Activated CD4-positive, alpha-beta memory T cell treated with anti-CD3 and anti-CD28 coated beads for 36 hours (primary cell): ENCODE measurements at regions not wholly inside any gene's neighbourhood (a gene's known extent, or its start where the extent isn't known, plus 50 kb on each side); places are given as distances from the start of the nearest gene placed in this dataset.

ENCODE experiments used
- CTCF ChIA-PET: fragments of 350-600 bp; sonication (Branson Sonifier 250); formaldehyde crosslinking; loops from one replicate; lab custom pipeline; 2021; ENCODE audit warnings: antibody characterized with exemption, inconsistent platforms; lab: Charles Lee
- POLR2A ChIA-PET: fragments of 350-600 bp; sonication (Branson Sonifier 250); formaldehyde crosslinking; loops from one replicate; lab custom pipeline; 2021; ENCODE audit warnings: antibody characterized with exemption; lab: Charles Lee
- DNase-seq: peaks from one replicate; pipeline ENCODE4 v3.0.0-alpha.2; 2020
- H3K27ac Mint-ChIP-seq: one replicate; pipeline ENCODE4 v1.8.0; 2021; ENCODE audit warnings: mixed read lengths
- H3K27me3 Mint-ChIP-seq: one replicate; pipeline ENCODE4 v1.8.0; 2021; ENCODE audit warnings: mixed read lengths
- H3K36me3 Mint-ChIP-seq: one replicate; pipeline ENCODE4 v1.8.0; 2021; ENCODE audit warnings: mixed read lengths
- H3K4me1 Mint-ChIP-seq: one replicate; pipeline ENCODE4 v1.8.0; 2021; ENCODE audit warnings: low read depth, mixed read lengths
- H3K4me3 Mint-ChIP-seq: one replicate; pipeline ENCODE4 v1.8.0; 2021; ENCODE audit warnings: mild to moderate bottlenecking, mixed read lengths
- H3K9me3 Mint-ChIP-seq: one replicate; pipeline ENCODE4 v1.8.0; 2021; ENCODE audit warnings: mixed read lengths
- intact Hi-C: fragments of 100-400 bp; cut with micrococcal nuclease; formaldehyde crosslinking; loops from one replicate; pipeline ENCODE4 v1.15.1; 2023

DNA sequence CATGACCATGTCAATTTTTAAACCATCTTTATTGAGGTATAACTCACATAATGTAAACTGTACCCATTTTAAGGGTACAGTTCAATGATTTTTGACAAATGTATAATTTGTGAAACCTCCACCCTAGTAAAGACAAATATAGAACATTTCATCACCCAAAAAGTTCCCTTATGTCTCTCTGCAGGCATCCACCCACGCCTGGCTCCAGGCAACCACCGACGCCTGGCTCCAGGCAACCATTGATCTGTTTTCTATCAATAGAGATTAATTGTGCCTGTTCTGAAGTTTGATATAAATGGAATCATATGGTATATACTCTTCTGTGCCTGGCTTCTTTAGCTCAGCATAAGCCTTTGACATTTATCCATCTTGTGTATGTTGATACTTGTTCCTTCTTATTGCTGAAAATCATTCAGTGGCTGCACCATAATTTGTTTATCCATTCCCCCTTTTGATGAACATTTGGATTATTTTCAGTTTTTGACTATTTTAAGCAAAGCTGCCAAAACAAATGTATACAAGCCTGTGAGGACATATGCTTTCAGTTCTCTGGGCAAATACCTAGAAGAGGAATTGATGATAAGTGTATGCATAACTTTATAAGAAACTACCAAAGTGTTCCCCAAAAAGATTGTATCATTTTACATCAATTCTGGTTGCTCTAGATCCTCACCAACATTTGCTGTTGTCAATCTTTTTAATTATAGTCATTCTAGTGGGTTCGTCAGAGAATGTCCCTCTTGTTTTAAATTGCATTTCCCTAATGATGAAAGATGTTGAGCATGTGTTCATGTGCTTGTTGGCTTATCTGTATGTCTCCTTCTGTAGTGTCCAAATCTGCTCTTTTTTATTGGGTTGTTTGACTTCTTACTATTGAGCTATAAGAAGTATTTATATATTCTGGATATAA, 55.7 kb upstream of the HECTD2 start:
- Mint-ChIP-seq H3K4me1 (no peaks in the 10 kb centered on the region), H3K4me3 (no peak overlapping the region), H3K9me3 (peaks cover 2% of the 10 kb centered on the region), H3K27ac (no peak overlapping the region), H3K36me3 (no peaks in the 10 kb centered on the region), H3K27me3 (peaks cover 11% of the 10 kb centered on the region)
- DNase-seq: no peak
- intact Hi-C loops: no loop called here
- ChIA-PET POLR2A (no interaction called here), CTCF (interaction anchor here (1.2 to 1.7 kb wide), 2 partner anchors 13 to 281 kb away, joined by 3 to 5 read pairs; no protein-coding TSS in a partner anchor)

DNA sequence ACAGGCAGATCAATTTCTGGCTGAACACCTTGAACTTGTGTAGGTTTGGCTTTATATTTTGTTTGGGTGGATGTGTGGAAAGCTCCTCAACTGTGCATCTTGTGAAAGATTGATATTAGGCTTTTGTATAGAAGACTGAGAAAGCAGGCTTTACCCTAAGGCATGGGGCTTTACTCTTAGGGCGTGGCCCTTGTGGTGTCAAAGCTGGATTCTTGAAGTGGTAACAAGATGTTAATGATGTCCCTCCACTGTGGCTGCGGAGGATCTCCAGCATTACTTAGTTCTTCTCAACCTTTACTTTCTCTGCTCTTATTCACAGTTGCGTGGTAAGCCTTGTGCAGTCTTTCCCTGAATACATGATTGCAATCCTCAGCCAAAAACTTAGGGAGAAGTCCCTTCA, 54.1 kb upstream of the HECTD2 start:
- no peaks in the 10 kb centered on the region for H3K36me3 Mint-ChIP-seq
- DNase-seq: no peak
- no peaks in the 10 kb centered on the region for H3K4me1 Mint-ChIP-seq
- peaks cover 16% of the 10 kb centered on the region for H3K27me3 Mint-ChIP-seq
- ChIA-PET POLR2A (no interaction called here), CTCF (interaction anchor here (1.5 to 1.7 kb wide), 2 partner anchors 49 to 280 kb away, joined by 4 to 5 read pairs; no protein-coding TSS in a partner anchor)
- H3K27ac Mint-ChIP-seq: no peak overlapping the region
- intact Hi-C loops: no loop called here
- H3K4me3 Mint-ChIP-seq: no peak overlapping the region
- H3K9me3 Mint-ChIP-seq: peaks cover 2% of the 10 kb centered on the region

DNA sequence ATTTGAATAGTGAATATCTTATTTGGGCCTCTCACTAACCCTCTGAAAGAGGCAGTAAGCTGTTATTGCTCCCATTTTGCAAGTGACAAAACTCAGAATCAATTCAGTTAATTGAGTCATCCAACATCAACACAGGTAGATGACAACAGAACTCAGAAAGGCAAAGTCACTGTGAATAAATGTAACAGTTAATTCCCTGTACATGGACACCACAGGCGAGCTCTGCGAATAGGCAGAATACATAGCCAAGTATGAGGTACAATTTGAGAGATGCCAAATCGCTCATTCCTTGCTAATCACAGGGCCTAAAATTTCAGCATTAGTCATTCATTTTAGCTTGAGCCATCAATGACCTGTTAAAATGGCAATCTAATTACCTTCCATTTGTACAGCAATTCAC, 52.6 kb upstream of the HECTD2 start:
- intact Hi-C loops: no loop called here
- Mint-ChIP-seq H3K27ac (no peak overlapping the region), H3K36me3 (no peaks in the 10 kb centered on the region), H3K4me1 (no peaks in the 10 kb centered on the region), H3K4me3 (no peak overlapping the region), H3K27me3 (peaks cover 29% of the 10 kb centered on the region), H3K9me3 (peaks cover 7% of the 10 kb centered on the region)
- ChIA-PET CTCF (interaction anchor here (1.3 kb wide), 1 partner anchor 278 kb away, joined by 3 read pairs; no protein-coding TSS in a partner anchor), POLR2A (no interaction called here)
- DNase-seq: no peak
